Adipocyte (in vitro differentiated cells): ENCODE measurements at regions not wholly inside any gene's neighbourhood (a gene's known extent, or its start where the extent isn't known, plus 50 kb on each side); places are given as distances from the start of the nearest gene placed in this dataset.

ENCODE experiments used
- DNase-seq: peaks from one replicate; pipeline ENCODE4 v3.0.0-alpha.2; 2015; ENCODE audit warnings: low read depth
- H3K27me3 ChIP-seq: replicated peaks from 2 replicates; pipeline ENCODE4 v1.7.0; 2013; ENCODE audit warnings: mild to moderate bottlenecking, low read length, moderate library complexity; ENCODE audit not compliant: control insufficient read depth, insufficient read depth
- H3K36me3 ChIP-seq: 2 replicates; pipeline ENCODE4 v1.7.0; 2013; ENCODE audit warnings: low read length, mild to moderate bottlenecking, moderate library complexity; ENCODE audit not compliant: control insufficient read depth, insufficient read depth, severe bottlenecking
- H3K4me1 ChIP-seq: 2 replicates; pipeline ENCODE4 v1.7.0; 2013; ENCODE audit warnings: mild to moderate bottlenecking, low read length, moderate library complexity; ENCODE audit not compliant: control insufficient read depth, insufficient read depth
- H3K4me3 ChIP-seq: 2 replicates; pipeline ENCODE4 v1.7.0; 2013; ENCODE audit warnings: mild to moderate bottlenecking, low read length, moderate library complexity
- H3K9ac ChIP-seq: 2 replicates; pipeline ENCODE4 v1.7.0; 2013; ENCODE audit warnings: mild to moderate bottlenecking, low read length, moderate library complexity
- H3K9me3 ChIP-seq: 2 replicates; pipeline ENCODE4 v1.7.0; 2013; ENCODE audit warnings: mild to moderate bottlenecking, low read length, moderate library complexity; ENCODE audit not compliant: control insufficient read depth

DNA sequence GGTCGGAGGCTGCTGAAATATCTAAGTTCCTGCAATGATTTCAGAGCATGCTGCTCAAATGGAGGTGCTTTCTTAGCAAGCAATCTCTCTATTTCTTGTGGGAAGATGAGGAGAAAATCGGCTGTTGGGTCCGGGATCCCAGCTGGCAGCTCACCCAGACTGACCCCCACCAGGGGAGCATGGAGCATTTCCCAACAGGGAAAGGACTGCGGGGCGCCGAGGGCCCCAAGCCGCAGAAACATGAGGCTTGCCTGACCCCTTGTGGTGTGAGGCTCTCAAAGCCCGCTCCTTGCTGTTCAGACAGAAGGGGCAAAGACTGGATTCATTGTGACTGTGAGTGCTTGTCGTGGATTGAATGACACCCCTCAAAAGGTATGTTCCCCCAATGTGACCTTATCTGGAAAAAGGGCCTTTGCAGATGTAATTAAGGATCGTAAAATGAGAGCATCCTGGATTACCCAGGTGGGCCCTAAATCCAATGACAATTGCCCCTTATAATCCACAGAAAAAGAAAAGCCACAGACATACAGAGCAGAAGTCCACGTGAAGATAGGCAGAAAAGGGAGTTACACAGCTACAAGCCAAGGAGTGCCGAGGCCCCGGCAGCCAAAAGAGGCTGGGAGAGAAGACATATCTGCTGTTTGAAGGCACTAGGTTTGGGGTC is 116.3 kb upstream of the VASH1 start:
- peaks cover 2% of the 10 kb centered on the region for H3K9me3 ChIP-seq
- peaks cover 27% of the 10 kb centered on the region for H3K27me3 ChIP-seq
- no peaks in the 10 kb centered on the region for H3K4me1 ChIP-seq
- peak; percentile 48 for DNase-seq
- H3K9ac ChIP-seq = no peak overlapping the region
- H3K4me3 ChIP-seq = no peak overlapping the region
- H3K36me3 ChIP-seq = no peaks in the 10 kb centered on the region

DNA sequence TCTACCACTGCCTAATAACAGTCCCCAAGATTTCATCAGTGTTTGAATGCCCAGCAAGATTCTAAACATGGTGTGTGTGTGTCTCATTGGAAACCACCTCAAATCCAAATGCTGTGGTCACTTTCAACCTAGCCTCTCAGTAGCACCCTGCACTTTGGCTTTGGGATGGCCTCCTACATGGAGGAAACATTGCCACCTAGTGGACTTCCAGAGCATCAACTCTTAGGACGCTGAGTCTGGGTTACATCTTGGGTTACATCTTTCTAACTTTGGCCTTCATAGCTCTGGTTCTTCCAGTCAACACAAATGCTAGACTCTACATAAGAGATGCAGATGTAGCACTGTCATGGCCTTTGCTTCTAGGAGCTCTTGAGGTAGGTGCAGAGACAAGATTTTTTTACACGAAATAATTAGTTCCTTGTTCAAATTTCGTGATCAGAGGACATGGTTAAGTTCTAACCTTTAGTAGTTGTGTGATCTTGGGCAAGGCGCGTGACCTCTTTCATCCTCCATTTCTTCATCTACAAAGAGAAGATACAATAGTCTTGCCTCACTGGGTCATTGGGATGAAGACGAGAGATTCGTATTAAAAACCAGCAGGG is 113.5 kb upstream of the VASH1 start:
- DNase-seq = peak; percentile 73
- no peaks in the 10 kb centered on the region for H3K4me1 ChIP-seq
- H3K27me3 ChIP-seq = peaks cover 45% of the 10 kb centered on the region
- no peaks in the 10 kb centered on the region for H3K36me3 ChIP-seq
- H3K4me3 ChIP-seq = no peak overlapping the region
- H3K9me3 ChIP-seq = peaks cover 2% of the 10 kb centered on the region
- no peak overlapping the region for H3K9ac ChIP-seq

DNA sequence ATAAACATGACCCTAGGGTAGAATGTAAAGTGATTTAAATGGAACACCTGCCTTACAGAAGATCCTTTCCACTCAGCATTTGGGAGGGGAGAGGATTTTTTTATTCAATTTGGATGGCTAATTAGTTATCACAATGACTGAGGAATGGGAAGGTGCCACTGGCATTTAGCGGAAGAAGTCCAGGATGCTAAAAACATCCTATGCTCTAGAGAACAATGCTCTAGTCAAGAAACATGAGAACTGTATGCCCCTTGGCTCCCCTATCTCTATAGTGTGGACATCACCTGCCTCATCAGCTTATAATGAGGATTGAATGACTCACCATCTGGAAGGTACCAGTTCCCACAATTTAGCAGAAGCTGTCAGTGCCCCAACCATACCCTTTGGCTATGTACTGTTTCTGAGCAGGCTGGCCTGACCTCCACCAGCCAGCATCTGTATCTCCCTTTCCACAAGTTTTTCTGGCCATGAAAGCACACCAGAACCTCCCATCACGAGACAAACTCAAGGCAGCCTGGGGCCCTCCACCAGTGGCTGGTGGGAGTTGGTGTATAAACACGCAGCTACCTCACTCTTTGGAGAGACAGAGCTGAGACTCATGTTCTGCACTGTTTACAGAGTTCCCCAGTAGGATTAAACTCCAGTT is 109.7 kb upstream of the VASH1 start:
- DNase-seq = no peak
- no peak overlapping the region for H3K9ac ChIP-seq
- peaks cover 5% of the 10 kb centered on the region for H3K9me3 ChIP-seq
- no peaks in the 10 kb centered on the region for H3K36me3 ChIP-seq
- no peak overlapping the region for H3K4me3 ChIP-seq
- H3K27me3 ChIP-seq = peaks cover 52% of the 10 kb centered on the region
- no peaks in the 10 kb centered on the region for H3K4me1 ChIP-seq

DNA sequence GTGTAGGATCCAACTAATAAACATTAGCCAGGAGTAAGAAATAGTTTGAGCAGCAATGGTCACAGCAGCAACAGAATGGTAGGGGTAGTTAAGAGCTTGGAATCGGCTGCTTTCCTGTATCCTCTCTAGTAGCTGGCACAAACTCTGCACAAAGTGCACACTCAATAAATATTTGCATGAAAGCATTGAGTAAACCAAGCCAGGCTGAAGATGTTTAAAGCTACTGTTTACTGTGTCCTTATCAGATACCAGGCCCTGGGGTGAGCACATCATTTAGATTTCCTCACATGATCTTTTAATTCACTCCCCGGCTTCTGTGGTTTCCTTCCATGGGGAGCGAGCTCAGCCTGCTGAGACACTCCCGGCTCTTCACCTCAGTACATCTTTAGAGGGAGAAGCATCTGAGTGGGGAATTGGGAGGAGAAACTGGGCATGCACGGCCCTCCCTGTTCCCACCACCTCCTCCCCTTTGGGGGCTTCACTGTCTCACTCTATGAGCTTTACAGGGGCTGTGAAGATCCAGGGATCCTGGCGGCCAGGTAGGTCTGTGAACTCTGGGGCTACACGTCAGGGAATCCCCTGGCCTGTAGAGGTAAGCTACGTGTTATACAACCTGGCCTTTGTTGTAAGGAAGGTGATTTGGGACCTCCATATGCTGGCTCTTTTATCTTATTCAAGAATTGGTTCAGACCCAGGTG is 107.2 kb upstream of the VASH1 start:
- Histone ChIP-seq H3K27me3 (peaks cover 58% of the 10 kb centered on the region), H3K9ac (no peak overlapping the region)

DNA sequence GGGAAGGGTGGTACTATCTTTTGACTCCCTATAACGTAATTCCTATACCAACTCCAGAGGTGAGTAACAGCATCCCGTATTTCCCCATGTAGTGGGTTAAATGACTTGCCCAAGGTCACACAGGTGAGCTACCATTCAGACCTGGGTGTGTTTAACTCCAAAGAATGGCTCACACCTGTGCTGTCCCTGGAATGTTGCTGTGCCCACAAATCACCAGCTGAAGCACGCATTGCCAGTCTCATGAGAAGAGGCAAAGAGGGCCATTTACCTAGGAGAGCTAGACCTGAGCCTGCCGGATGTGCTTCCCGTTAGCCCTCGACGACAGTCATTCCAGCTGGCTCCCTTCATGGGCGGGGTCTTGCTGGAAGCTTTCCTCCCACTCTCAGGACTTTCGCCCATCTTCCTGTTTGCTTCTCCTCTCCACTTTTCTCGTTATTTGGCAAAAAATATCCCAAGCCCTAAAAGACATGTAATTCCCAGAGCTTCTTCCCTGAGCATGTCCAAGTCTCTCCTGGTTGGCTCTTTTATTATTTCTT is 106.6 kb upstream of the VASH1 start:
- no peaks in the 10 kb centered on the region for H3K4me1 ChIP-seq
- no peak for DNase-seq
- peaks cover 28% of the 10 kb centered on the region for H3K9me3 ChIP-seq
- no peak overlapping the region for H3K9ac ChIP-seq
- no peak overlapping the region for H3K4me3 ChIP-seq
- no peaks in the 10 kb centered on the region for H3K36me3 ChIP-seq
- peaks cover 58% of the 10 kb centered on the region for H3K27me3 ChIP-seq

More for the DNA sequence above, 107.2 kb upstream of the VASH1 start:
- DNase-seq = no peak
- peaks cover 22% of the 10 kb centered on the region for H3K9me3 ChIP-seq
- no peaks in the 10 kb centered on the region for H3K36me3 ChIP-seq
- H3K4me1 ChIP-seq = no peaks in the 10 kb centered on the region
- H3K4me3 ChIP-seq = no peak overlapping the region

DNA sequence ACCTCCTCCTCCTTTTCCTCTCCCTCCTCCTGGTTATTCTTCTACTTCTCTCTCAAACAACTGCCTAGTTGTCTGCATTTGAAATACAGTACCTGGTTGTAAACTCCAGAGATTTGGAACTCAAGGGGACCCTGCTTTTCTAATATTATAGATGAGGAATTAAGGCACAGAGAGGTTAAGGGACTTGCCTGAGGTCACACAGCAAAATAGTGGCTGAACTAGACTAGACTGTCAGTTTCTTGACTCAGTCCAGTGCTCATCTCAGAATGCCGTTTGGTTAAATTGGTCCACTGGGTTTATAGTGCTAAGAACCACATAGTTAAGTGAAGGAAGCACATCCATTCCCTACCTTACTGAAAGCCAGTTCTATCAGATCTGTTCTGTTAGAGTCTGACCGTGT is 105.9 kb upstream of the VASH1 start:
- no peak for DNase-seq
- Histone ChIP-seq H3K36me3 (no peaks in the 10 kb centered on the region), H3K9ac (no peak overlapping the region), H3K4me1 (no peaks in the 10 kb centered on the region), H3K27me3 (peaks cover 59% of the 10 kb centered on the region), H3K4me3 (no peak overlapping the region), H3K9me3 (peaks cover 33% of the 10 kb centered on the region)

DNA sequence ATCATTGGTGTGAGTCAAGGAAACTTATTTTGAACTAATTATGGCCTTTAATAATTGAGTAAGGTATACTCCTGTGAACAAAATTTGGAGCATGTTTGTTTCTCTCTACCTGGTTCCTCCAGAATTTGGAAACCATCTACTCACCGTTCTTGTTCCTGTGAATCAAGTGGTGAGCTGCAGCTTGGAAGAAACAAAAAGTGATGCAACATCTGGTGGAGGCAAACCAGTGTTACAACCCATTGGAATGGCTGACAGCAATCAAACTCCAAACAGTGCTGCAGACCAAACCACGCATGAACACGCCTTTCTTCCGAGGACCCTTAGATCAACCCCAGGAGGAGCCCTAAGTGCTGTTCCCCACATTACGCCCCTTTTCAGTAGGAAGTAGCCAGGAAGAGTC is 104.7 kb upstream of the VASH1 start:
- DNase-seq = no peak
- Histone ChIP-seq H3K4me1 (no peaks in the 10 kb centered on the region), H3K36me3 (no peaks in the 10 kb centered on the region), H3K4me3 (no peak overlapping the region), H3K27me3 (peaks cover 50% of the 10 kb centered on the region), H3K9ac (no peak overlapping the region), H3K9me3 (peaks cover 40% of the 10 kb centered on the region)

DNA sequence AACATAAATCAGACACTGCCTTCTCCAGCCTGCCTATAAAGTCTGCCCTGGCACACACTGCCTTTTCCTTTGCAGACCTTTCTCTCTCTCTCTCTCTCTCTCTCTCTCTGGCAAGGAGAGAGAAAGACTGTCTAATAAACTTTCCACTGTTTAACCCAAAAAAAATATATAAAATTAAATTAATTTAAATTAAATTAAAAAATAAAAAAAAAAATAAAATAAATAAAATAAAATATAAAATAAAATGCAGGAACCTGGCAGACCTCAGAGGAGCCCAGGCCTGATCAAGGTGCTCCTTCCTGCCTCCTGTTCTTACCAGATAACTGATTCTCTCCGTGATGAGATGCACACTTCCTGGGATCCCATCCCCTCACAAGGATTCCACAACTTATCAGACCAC is 103.9 kb upstream of the VASH1 start:
- no peak for DNase-seq
- Histone ChIP-seq H3K9me3 (peaks cover 40% of the 10 kb centered on the region), H3K27me3 (peaks cover 45% of the 10 kb centered on the region), H3K9ac (no peak overlapping the region), H3K4me1 (no peaks in the 10 kb centered on the region), H3K36me3 (no peaks in the 10 kb centered on the region), H3K4me3 (no peak overlapping the region)

DNA sequence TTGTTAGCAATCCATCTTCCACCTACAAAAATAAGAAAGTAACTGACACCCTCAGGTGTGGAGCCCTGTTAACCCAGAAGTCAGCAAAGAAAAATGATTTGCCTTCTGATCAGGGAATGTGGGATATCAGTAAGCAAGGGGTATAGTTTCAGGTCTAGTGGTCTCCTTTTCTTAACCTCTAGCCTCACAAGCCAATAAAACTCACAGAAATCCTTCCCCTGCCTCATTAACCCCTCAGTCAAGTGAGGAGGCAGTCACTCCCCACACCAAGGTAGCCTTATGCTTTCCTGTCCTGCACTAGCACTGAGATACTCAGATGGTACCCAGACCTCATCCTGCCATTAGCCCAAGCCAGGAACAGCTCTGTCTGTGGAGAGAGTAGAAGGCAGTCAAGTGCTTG is 103.4 kb upstream of the VASH1 start:
- DNase-seq = no peak
- Histone ChIP-seq H3K4me1 (no peaks in the 10 kb centered on the region), H3K27me3 (peaks cover 42% of the 10 kb centered on the region), H3K36me3 (no peaks in the 10 kb centered on the region), H3K4me3 (no peak overlapping the region), H3K9ac (no peak overlapping the region), H3K9me3 (peaks cover 40% of the 10 kb centered on the region)

DNA sequence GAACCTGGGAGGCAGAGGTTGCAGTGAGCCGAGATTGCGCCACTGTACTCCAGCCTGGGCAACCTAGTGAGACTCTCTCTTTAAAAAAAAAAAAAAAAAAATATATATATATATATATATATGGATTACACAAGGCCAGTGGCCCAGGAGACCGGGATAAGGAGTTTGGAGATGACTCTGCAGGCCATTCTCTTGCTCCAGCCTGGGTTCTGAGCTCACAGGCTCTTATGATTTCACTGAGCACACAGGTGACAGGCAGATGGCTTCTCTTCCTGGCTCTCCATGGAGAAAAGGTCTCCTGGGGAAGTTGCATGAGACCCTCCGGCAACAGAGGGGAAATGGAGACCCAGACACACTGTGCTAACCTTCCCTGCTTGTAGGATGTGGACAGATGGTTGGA is 98.7 kb upstream of the VASH1 start:
- H3K9me3 ChIP-seq = peaks cover 30% of the 10 kb centered on the region
- no peaks in the 10 kb centered on the region for H3K4me1 ChIP-seq
- H3K27me3 ChIP-seq = peaks cover 6% of the 10 kb centered on the region
- H3K36me3 ChIP-seq = no peaks in the 10 kb centered on the region
- no peak overlapping the region for H3K4me3 ChIP-seq
- H3K9ac ChIP-seq = no peak overlapping the region
- DNase-seq = no peak

DNA sequence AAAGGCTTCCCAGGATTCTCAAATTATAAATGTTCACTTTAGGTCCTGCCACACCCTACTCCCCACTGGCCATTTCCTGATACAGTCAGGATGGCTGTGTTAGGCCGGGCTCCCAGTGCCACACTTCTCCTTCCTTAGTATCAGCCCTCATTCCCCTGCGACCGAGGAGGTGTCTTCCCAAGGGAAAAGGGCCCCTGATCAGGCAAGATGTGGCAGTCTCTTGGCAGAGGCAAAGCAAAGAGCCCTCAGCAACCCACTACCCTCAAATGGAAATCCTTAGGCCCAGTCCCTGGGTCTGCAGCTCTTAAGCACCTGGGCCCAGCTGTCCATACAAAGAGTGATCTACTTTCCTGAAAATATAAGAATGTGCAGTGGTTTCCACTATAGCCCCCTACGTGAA is 96.5 kb upstream of the VASH1 start:
- Histone ChIP-seq H3K9ac (no peak overlapping the region), H3K27me3 (peaks cover 6% of the 10 kb centered on the region), H3K36me3 (no peaks in the 10 kb centered on the region), H3K4me1 (no peaks in the 10 kb centered on the region), H3K9me3 (peaks cover 16% of the 10 kb centered on the region), H3K4me3 (no peak overlapping the region)
- DNase-seq = no peak
